ENCODE measurements at regions not wholly inside any gene's neighbourhood (a gene's known extent, or its start where the extent isn't known, plus 50 kb on each side); places are given as distances from the start of the nearest gene placed in this dataset.

DNA sequence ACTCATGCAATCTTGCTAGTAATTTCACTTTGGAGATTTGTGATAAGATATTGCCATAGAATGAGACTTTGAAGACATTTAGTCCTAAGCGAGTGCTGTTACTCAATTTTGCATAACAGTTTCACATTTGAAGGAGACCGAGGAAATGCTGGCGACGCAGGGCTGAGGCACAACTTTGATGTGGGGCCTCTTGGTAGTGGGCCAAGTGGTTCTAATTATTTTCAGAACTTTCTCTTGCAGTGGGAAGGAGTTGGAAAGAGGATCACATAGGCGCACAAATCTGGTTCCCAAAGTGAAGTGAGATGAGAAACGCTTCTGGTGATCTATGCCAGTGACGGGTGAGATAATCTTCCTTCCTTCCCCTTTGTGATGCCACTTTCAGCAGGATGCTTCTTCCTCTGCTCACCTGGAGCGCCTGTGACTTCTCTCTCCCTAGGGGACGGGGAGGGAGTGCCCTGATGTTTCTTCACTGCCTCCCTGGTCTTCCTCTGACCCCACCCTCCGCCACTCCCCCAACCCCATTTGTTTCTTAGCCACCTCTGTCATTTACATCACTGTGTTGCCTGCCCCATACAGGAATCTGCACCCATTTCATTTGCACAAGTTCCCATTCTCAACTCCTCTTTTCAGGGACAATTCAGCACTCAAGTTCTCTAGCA lies 138.9 kb upstream of the MID1 start:
- Histone ChIP-seq H3K4me3 (ENCODE audit: low read depth, low read length) (no peak overlapping the region), H3K36me3 (ENCODE audit: control insufficient read depth, insufficient read depth, low read length) (no peaks in the 10 kb centered on the region), H3K27me3 (ENCODE audit: control insufficient read depth, insufficient read depth, low read length) (no peaks in the 10 kb centered on the region)
- TF ChIP-seq, protein P1, sequence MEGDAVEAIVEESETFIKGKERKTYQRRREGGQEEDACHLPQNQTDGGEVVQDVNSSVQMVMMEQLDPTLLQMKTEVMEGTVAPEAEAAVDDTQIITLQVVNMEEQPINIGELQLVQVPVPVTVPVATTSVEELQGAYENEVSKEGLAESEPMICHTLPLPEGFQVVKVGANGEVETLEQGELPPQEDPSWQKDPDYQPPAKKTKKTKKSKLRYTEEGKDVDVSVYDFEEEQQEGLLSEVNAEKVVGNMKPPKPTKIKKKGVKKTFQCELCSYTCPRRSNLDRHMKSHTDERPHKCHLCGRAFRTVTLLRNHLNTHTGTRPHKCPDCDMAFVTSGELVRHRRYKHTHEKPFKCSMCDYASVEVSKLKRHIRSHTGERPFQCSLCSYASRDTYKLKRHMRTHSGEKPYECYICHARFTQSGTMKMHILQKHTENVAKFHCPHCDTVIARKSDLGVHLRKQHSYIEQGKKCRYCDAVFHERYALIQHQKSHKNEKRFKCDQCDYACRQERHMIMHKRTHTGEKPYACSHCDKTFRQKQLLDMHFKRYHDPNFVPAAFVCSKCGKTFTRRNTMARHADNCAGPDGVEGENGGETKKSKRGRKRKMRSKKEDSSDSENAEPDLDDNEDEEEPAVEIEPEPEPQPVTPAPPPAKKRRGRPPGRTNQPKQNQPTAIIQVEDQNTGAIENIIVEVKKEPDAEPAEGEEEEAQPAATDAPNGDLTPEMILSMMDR (IDR thresholded peaks at IDR 0.05; ENCODE audit: insufficient read depth, low read length, severe bottlenecking), result no peak
- FAIRE-seq, result no peak
- no peak for DNase-seq (ENCODE audit: low read depth)

DNA sequence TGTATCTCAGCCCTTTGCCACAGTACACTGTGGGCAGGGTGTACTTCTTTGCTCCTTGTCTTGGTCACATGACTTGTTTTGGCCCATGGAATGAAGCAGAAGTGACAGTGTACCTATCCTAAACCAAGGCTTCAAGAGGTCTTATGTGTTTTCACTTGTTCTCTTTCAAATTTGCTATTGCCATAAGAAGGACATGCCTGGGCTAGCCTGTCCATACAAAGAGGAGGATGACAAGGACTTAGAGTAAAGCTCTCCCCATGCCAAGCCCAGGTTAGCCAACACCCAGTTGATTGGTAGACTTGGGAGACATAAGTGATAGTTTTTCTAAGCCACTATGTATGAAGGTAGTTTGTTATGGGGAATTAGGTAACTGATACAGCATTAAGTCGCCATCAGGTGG lies 141.1 kb upstream of the MID1 start:
- Histone ChIP-seq H3K4me3 (ENCODE audit: low read depth, low read length) (no peak overlapping the region), H3K36me3 (ENCODE audit: control insufficient read depth, insufficient read depth, low read length) (no peaks in the 10 kb centered on the region), H3K27me3 (ENCODE audit: control insufficient read depth, insufficient read depth, low read length) (no peaks in the 10 kb centered on the region)
- TF ChIP-seq, protein P1 (IDR thresholded peaks at IDR 0.05; ENCODE audit: insufficient read depth, low read length, severe bottlenecking), result no peak
- FAIRE-seq (peak; percentile 64), DNase-seq (ENCODE audit: low read depth) (peak; percentile 81)

DNA sequence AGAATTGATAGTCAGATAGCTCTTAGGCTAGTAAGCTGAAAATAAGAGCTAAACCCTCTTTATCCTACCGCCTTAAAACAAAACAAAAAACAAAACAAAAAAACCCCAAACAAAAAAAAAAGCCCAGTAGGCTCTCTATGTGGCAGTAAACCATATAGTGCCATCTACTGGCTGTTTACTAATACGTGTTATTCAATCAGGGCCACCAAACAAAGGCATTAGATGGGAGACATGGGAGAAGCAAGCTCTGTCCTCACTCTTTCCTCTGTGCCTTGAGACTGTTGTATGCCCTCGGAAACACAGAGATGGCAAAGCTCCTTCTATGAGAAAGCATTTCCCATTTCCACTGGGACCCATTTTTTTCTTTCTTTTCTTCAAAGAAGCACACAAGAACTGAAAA lies 148.8 kb upstream of the MID1 start:
- no peaks in the 10 kb centered on the region for H3K27me3 ChIP-seq (ENCODE audit: control insufficient read depth, insufficient read depth, low read length)
- no peaks in the 10 kb centered on the region for H3K36me3 ChIP-seq (ENCODE audit: control insufficient read depth, insufficient read depth, low read length)
- FAIRE-seq (no peak), DNase-seq (ENCODE audit: low read depth) (peak; percentile 46)
- no peak overlapping the region for H3K4me3 ChIP-seq (ENCODE audit: low read depth, low read length)
- TF ChIP-seq, protein P1 (IDR thresholded peaks at IDR 0.05; ENCODE audit: insufficient read depth, low read length, severe bottlenecking), result peak; percentile 48

DNA sequence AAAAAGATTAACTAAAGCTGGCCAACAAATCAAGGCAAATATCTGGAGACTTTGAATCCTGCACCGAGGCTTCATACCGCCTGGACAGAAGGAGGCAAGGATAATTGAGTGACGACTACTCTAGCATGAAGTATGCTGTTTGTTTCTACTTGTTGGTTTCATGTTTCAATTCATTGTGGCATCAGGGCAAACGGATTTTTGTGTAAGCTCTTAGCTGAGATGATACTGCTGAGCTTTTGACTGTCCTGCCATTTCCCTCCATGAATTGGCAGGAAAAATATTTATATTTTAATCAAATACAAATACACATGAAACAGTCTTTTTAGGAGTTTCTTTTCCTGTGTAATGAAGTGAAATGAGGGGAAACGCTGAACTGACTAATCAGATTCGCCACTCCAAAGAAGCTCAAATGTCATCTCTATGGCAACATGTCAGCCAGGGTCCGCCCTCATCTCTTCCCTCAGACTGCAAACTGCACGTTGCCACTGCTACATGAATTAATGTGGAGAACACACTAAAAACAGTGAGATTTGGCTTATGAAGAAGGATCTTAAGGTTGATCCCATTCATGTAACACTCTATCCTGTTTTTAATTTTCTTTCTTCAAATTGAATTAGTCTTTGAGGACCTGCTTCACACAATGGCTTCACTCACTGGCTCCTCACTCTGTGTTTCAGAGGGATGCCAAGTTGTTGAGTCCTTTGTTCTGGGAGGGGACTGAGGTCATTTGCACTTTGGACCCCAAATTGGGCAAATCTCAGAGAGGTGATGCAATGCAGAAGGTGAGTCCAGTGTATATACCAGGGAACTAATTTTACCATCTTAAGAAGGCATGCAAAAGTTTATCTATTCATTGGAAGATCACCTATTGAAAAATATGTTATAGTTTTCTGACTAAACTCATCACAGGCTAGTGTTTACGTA lies 149.6 kb upstream of the MID1 start:
- Histone ChIP-seq H3K36me3 (ENCODE audit: control insufficient read depth, insufficient read depth, low read length) (no peaks in the 10 kb centered on the region), H3K4me3 (ENCODE audit: low read depth, low read length) (no peak overlapping the region), H3K27me3 (ENCODE audit: control insufficient read depth, insufficient read depth, low read length) (no peaks in the 10 kb centered on the region)
- FAIRE-seq (no peak), DNase-seq (ENCODE audit: low read depth) (peak; percentile 40)
- TF ChIP-seq, protein P1 (IDR thresholded peaks at IDR 0.05; ENCODE audit: insufficient read depth, low read length, severe bottlenecking), result no peak

DNA sequence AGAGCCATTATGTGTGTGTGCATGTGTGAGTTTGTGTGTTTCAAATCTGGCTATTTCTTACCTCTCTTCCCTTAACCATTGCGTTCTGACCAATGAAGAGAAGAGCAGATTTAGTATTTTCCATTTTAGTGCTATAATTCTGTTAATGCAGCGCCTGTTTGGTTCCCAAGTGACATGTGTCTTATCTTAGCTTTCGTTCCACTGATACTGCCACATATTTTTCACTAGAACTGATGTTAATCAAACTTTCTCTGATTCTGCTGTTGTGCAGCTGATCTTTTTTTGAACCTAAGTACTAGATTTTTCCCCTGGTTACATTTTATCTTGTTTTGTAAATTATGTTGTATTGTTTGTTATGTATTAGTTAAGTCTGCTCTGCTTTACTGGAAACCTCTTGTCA lies 152.9 kb upstream of the MID1 start:
- DNase-seq (ENCODE audit: low read depth), result no peak
- FAIRE-seq, result no peak
- H3K36me3 ChIP-seq (ENCODE audit: control insufficient read depth, insufficient read depth, low read length), result no peaks in the 10 kb centered on the region
- TF ChIP-seq, protein P1 (IDR thresholded peaks at IDR 0.05; ENCODE audit: insufficient read depth, low read length, severe bottlenecking), result no peak
- no peaks in the 10 kb centered on the region for H3K27me3 ChIP-seq (ENCODE audit: control insufficient read depth, insufficient read depth, low read length)
- H3K4me3 ChIP-seq (ENCODE audit: low read depth, low read length), result no peak overlapping the region

Measured in bronchial epithelial cell (primary cell).